Endothelial cell of umbilical vein (primary cell): ENCODE measurements at regions not wholly inside any gene's neighbourhood (a gene's known extent, or its start where the extent isn't known, plus 50 kb on each side); places are given as distances from the start of the nearest gene placed in this dataset.

Experiments used
- BruUV-seq: library from RNA; stranded (reverse); fragments of 400-500 nt; replicated peaks from 2 replicates; lab custom pipeline; 2021; lab: Mats Ljungman, UMichigan
- CTCF ChIA-PET: fragments of 300-600, 350-600 bp; sonication (Branson Sonifier 250); formaldehyde crosslinking; loops from one replicate; lab custom pipeline; 2021; ENCODE audit warnings: antibody characterized with exemption, inconsistent platforms; lab: Charles Lee
- POLR2A ChIA-PET: fragments of 300-600, 350-600 bp; sonication (Branson Sonifier 250); formaldehyde crosslinking; loops from one replicate; lab custom pipeline; 2021; ENCODE audit warnings: antibody characterized with exemption, inconsistent platforms; lab: Charles Lee
- DNase-seq: peaks from one replicate; pipeline ENCODE4 v3.0.0-alpha.2; 2011; ENCODE audit warnings: low read depth, low spot score
- FAIRE-seq: peaks from 2 replicates; lab custom pipeline; 2011; peaks lifted over from hg19 to GRCh38; lab: Jason Lieb, UNC
- H2AFZ ChIP-seq: 2 replicates; pipeline ENCODE4 v1.6.0; 2012; ENCODE audit warnings: low read depth, low read length, control low read depth, inconsistent platforms
- H3K27ac ChIP-seq: 2 replicates; pipeline ENCODE4 v1.5.1; 2011; ENCODE audit warnings: low read depth, mild to moderate bottlenecking, control low read depth, low read length, moderate library complexity; ENCODE audit not compliant: insufficient read depth
- H3K27me3 ChIP-seq, 2 experiments: 2 replicates each; pipeline versions ENCODE4 v1.6.0 to v1.6.1; 2011; ENCODE audit warnings: low read length in 2 of 2, mixed read lengths in 1 of 2; ENCODE audit not compliant: control insufficient read depth in 2 of 2, insufficient read depth in 2 of 2
- H3K36me3 ChIP-seq, 2 experiments: 2 replicates in 1 of 2; 3 replicates in 1 of 2; pipeline ENCODE4 v1.5.1; 2011; ENCODE audit warnings: low read length in 2 of 2, mild to moderate bottlenecking in 1 of 2, moderate library complexity in 1 of 2; ENCODE audit not compliant: control insufficient read depth in 2 of 2, insufficient read depth in 2 of 2; ENCODE audit errors: extremely low read depth in 1 of 2
- H3K4me1 ChIP-seq: 3 replicates; pipeline ENCODE4 v1.5.1; 2011; ENCODE audit warnings: mild to moderate bottlenecking, low read length; ENCODE audit not compliant: control insufficient read depth, insufficient read depth; ENCODE audit errors: extremely low read depth
- H3K4me2 ChIP-seq: 2 replicates; pipeline ENCODE4 v1.6.1; 2011; ENCODE audit warnings: low read length, control low read depth, mixed read lengths; ENCODE audit not compliant: insufficient read depth
- H3K4me3 ChIP-seq, 3 experiments: fragments of 200-600 bp in 1 of 3; sonication (generic), shearing (Covaris generic) in 1 of 3; replicated peaks in 1 of 3; 2 replicates each; pipeline ENCODE4 v1.5.1; 2011 to 2016; ENCODE audit warnings: control low read depth in 3 of 3, low read length in 3 of 3, mild to moderate bottlenecking in 2 of 3, inconsistent platforms in 1 of 3, low read depth in 1 of 3, moderate library complexity in 1 of 3; ENCODE audit not compliant: insufficient read depth in 1 of 3
- H3K79me2 ChIP-seq: 2 replicates; pipeline ENCODE4 v1.6.0; 2012; ENCODE audit warnings: low read length, inconsistent platforms; ENCODE audit not compliant: control insufficient read depth, insufficient read depth
- H3K9ac ChIP-seq: replicated peaks from 2 replicates; pipeline ENCODE3; 2011; ENCODE audit warnings: low read length, control low read depth; ENCODE audit not compliant: insufficient read depth; ENCODE audit errors: extremely low read depth
- H3K9me1 ChIP-seq: replicated peaks from 3 replicates; pipeline ENCODE4 v1.6.0; 2011; ENCODE audit warnings: mild to moderate bottlenecking, low read length; ENCODE audit not compliant: control insufficient read depth, insufficient read depth; ENCODE audit errors: extremely low read depth
- H3K9me3 ChIP-seq: replicated peaks from 2 replicates; pipeline ENCODE4 v1.5.1; 2012; ENCODE audit warnings: low read length, inconsistent platforms; ENCODE audit not compliant: control insufficient read depth, insufficient read depth
- H4K20me1 ChIP-seq: replicated peaks from 2 replicates; pipeline ENCODE3; 2011; ENCODE audit warnings: mild to moderate bottlenecking, low read length; ENCODE audit not compliant: control insufficient read depth, insufficient read depth; ENCODE audit errors: extremely low read depth
- CTCF ChIP-seq, 2 donors: IDR thresholded peaks; 1 replicate in 1 of 2; 2 replicates in 1 of 2; pipeline ENCODE4 v1.5.1; 2011; ENCODE audit warnings: low read length in 2 of 2, mild to moderate bottlenecking in 2 of 2, moderate library complexity in 2 of 2, control low read depth in 1 of 2, inconsistent platforms in 1 of 2, low read depth in 1 of 2; ENCODE audit not compliant: insufficient read depth in 1 of 2; ENCODE audit errors: extremely low read depth in 1 of 2
- EZH2 ChIP-seq: IDR thresholded peaks from 2 replicates; pipeline ENCODE4 v1.6.1; 2012; ENCODE audit warnings: borderline replicate concordance, low read depth, mild to moderate bottlenecking, moderate library complexity, low read length, inconsistent platforms; ENCODE audit not compliant: severe bottlenecking
- FOS ChIP-seq: IDR thresholded peaks from 2 replicates; pipeline ENCODE4 v1.6.1; 2011; ENCODE audit warnings: mild to moderate bottlenecking, low read length, moderate library complexity, borderline replicate concordance; ENCODE audit not compliant: insufficient read depth
- GATA2 ChIP-seq: IDR thresholded peaks from 2 replicates; pipeline ENCODE4 v1.7.0; 2011; ENCODE audit warnings: low read depth, mild to moderate bottlenecking, moderate library complexity, mixed read lengths, low read length; ENCODE audit not compliant: insufficient read length, insufficient read depth
- JUN ChIP-seq: IDR thresholded peaks from 2 replicates; pipeline ENCODE4 v1.6.1; 2011; ENCODE audit warnings: borderline replicate concordance, low read depth; ENCODE audit not compliant: insufficient read length, insufficient read depth
- MYC ChIP-seq: IDR thresholded peaks from one replicate; pipeline ENCODE4 v1.6.1; 2011; ENCODE audit warnings: mild to moderate bottlenecking, low read depth, low read length
- POLR2A ChIP-seq: IDR thresholded peaks from 2 replicates; pipeline ENCODE4 v1.6.1; 2012; ENCODE audit warnings: low read depth, mild to moderate bottlenecking, control low read depth, low read length
- POLR2AphosphoS5 ChIP-seq: IDR thresholded peaks from 2 replicates; pipeline ENCODE4 v1.6.1; 2012; ENCODE audit warnings: low read depth, mild to moderate bottlenecking, control low read depth, low read length, moderate library complexity; ENCODE audit not compliant: insufficient read depth
- dilution Hi-C: fragments of 300-500 bp; cut with MboI; formaldehyde crosslinking; loops from one replicate; pipeline ENCODE4 v1.15.0; 2019; ENCODE audit warnings: low sequenced_read_pairs; ENCODE audit not compliant: extremely low pct_ligation_motif_present
- intact Hi-C: fragments of 100-400 bp; cut with micrococcal nuclease; formaldehyde crosslinking; loops from one replicate; pipeline ENCODE4 v1.10.0; 2022
- TF ChIP-seq, protein P1 (sequence below): IDR thresholded peaks from 2 replicates; pipeline ENCODE4 v1.6.1; 2011; ENCODE audit not compliant: insufficient read depth, insufficient read length

GRCh38 chr1:208544794-208545193 lies 300.6 kb upstream of the PLXNA2 start:
- Histone ChIP-seq H3K27ac (no peak overlapping the region), H4K20me1 (no peaks in the 10 kb centered on the region), H3K9ac (no peak overlapping the region), H3K27me3 (no peaks in the 10 kb centered on the region), H3K4me3 (no peak overlapping the region), H2AFZ (no peak overlapping the region), H3K36me3 (no peaks in the 10 kb centered on the region), H3K4me1 (no peaks in the 10 kb centered on the region), H3K9me3 (no peaks in the 10 kb centered on the region), H3K79me2 (no peaks in the 10 kb centered on the region), H3K9me1 (no peaks in the 10 kb centered on the region), H3K4me2 (no peak overlapping the region)
- no TSS peak for BruUV-seq
- CTCF ChIA-PET, result no interaction called here
- dilution Hi-C loops, result no loop called here
- intact Hi-C loops, result loop anchor here (10.0 kb wide), 1 partner anchor 650 kb away; no protein-coding TSS in a partner anchor
- no peak for DNase-seq
- TF ChIP-seq JUN, result no peak
- TF ChIP-seq CTCF (IDR thresholded peaks at IDR 0.05; ENCODE audit: extremely low read depth in 1 of 2, insufficient read depth in 1 of 2, low read depth in 1 of 2, low read length in 2 of 2), result no peak
- no peak for TF ChIP-seq EZH2
- TF ChIP-seq, protein P1, sequence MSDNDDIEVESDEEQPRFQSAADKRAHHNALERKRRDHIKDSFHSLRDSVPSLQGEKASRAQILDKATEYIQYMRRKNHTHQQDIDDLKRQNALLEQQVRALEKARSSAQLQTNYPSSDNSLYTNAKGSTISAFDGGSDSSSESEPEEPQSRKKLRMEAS, result no peak
- POLR2A ChIA-PET, result no interaction called here
- no peak for FAIRE-seq

DNA sequence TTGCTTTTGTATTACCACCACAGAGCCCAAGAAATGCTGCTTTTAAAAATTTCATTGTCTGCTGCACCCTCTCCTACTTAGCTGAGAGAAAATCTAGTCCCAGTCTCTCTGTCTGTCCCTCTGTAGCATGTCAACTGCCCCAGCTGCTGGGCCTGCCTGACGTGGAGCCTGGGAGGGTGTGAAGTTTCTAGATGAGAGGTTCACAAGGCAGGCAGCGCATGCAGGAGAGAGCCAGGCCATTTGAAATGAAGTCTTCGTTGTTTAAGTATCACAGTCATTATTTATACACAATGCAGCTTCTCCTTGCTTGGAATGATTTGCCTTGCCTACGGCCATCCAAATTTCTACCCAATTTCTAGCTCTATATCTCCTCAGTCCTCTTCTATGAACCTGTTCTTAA lies 306.8 kb upstream of the PLXNA2 start:
- intact Hi-C loops (no loop called here), dilution Hi-C loops (no loop called here)
- Histone ChIP-seq H3K79me2 (no peaks in the 10 kb centered on the region), H2AFZ (no peak overlapping the region), H3K27me3 (no peaks in the 10 kb centered on the region), H3K4me2 (no peak overlapping the region), H3K9ac (no peak overlapping the region), H3K9me3 (no peaks in the 10 kb centered on the region), H3K4me3 (no peak overlapping the region), H3K9me1 (no peaks in the 10 kb centered on the region), H3K4me1 (no peaks in the 10 kb centered on the region), H3K36me3 (no peaks in the 10 kb centered on the region), H3K27ac (no peak overlapping the region), H4K20me1 (no peaks in the 10 kb centered on the region)
- BruUV-seq, result no TSS peak
- DNase-seq (no peak), FAIRE-seq (no peak)
- TF ChIP-seq MYC (no peak), JUN (no peak), EZH2 (no peak), GATA2 (no peak), CTCF (IDR thresholded peaks at IDR 0.05; ENCODE audit: extremely low read depth in 1 of 2, insufficient read depth in 1 of 2, low read depth in 1 of 2, low read length in 2 of 2) (no peak), POLR2AphosphoS5 (no peak), POLR2A (no peak), FOS (no peak)
- TF ChIP-seq, protein P1, result no peak
- POLR2A ChIA-PET, result no interaction called here
- CTCF ChIA-PET, result interaction anchor here (1.0 kb wide), 1 partner anchor 10 kb away, joined by 3 read pairs; no protein-coding TSS in a partner anchor
